ENCODE measurements at regions not wholly inside any gene's neighbourhood (a gene's known extent, or its start where the extent isn't known, plus 50 kb on each side); places are given as distances from the start of the nearest gene placed in this dataset.

GRCh38 chr6:104064876-104065275 is 794.8 kb downstream of the HACE1 start:
- Histone ChIP-seq H3K27me3 (replicated peaks; ENCODE audit: control insufficient read depth, insufficient read depth, low read length) (no peaks in the 10 kb centered on the region), H3K4me3 (replicated peaks; ENCODE audit: low read depth, low read length) (no peak overlapping the region), H3K36me3 (ENCODE audit: control insufficient read depth, insufficient read depth, low read length) (no peaks in the 10 kb centered on the region)
- DNase-seq (ENCODE audit: extremely low read depth, insufficient read length): no peak
- TF ChIP-seq CTCF (IDR thresholded peaks at IDR 0.05; ENCODE audit: insufficient read depth, low read length, poor library complexity, severe bottlenecking): no peak

- H3K27me3 ChIP-seq (replicated peaks; ENCODE audit: control insufficient read depth, insufficient read depth, low read length): no peaks in the 10 kb centered on the region
- DNase-seq (ENCODE audit: extremely low read depth, insufficient read length): no peak
- no peak overlapping the region for H3K4me3 ChIP-seq (replicated peaks; ENCODE audit: low read depth, low read length)
- no peaks in the 10 kb centered on the region for H3K36me3 ChIP-seq (ENCODE audit: control insufficient read depth, insufficient read depth, low read length)
- no peak for TF ChIP-seq CTCF (IDR thresholded peaks at IDR 0.05; ENCODE audit: insufficient read depth, low read length, poor library complexity, severe bottlenecking)
Observed at GRCh38 chr6:104050455-104050854, 809.3 kb downstream of the HACE1 start.

- Histone ChIP-seq H3K36me3 (ENCODE audit: control insufficient read depth, insufficient read depth, low read length) (no peaks in the 10 kb centered on the region), H3K27me3 (replicated peaks; ENCODE audit: control insufficient read depth, insufficient read depth, low read length) (no peaks in the 10 kb centered on the region), H3K4me3 (replicated peaks; ENCODE audit: low read depth, low read length) (no peak overlapping the region)
- DNase-seq (ENCODE audit: extremely low read depth, insufficient read length): no peak
- no peak for TF ChIP-seq CTCF (IDR thresholded peaks at IDR 0.05; ENCODE audit: insufficient read depth, low read length, poor library complexity, severe bottlenecking)
Observed at GRCh38 chr6:104046426-104046825, 813.3 kb downstream of the HACE1 start.

GRCh38 chr6:104031346-104031745 is 828.4 kb downstream of the HACE1 start:
- no peaks in the 10 kb centered on the region for H3K27me3 ChIP-seq (replicated peaks; ENCODE audit: control insufficient read depth, insufficient read depth, low read length)
- no peak overlapping the region for H3K4me3 ChIP-seq (replicated peaks; ENCODE audit: low read depth, low read length)
- no peaks in the 10 kb centered on the region for H3K36me3 ChIP-seq (ENCODE audit: control insufficient read depth, insufficient read depth, low read length)
- TF ChIP-seq CTCF (IDR thresholded peaks at IDR 0.05; ENCODE audit: insufficient read depth, low read length, poor library complexity, severe bottlenecking): no peak
- no peak for DNase-seq (ENCODE audit: extremely low read depth, insufficient read length)

- H3K27me3 ChIP-seq (replicated peaks; ENCODE audit: control insufficient read depth, insufficient read depth, low read length): no peaks in the 10 kb centered on the region
- DNase-seq (ENCODE audit: extremely low read depth, insufficient read length): no peak
- H3K4me3 ChIP-seq (replicated peaks; ENCODE audit: low read depth, low read length): no peak overlapping the region
- no peak for TF ChIP-seq CTCF (IDR thresholded peaks at IDR 0.05; ENCODE audit: insufficient read depth, low read length, poor library complexity, severe bottlenecking)
- H3K36me3 ChIP-seq (ENCODE audit: control insufficient read depth, insufficient read depth, low read length): no peaks in the 10 kb centered on the region
Observed at GRCh38 chr6:104022126-104022525, 837.6 kb downstream of the HACE1 start.

GRCh38 chr6:104019075-104019753 is 840.5 kb downstream of the HACE1 start:
- no peak for DNase-seq (ENCODE audit: extremely low read depth, insufficient read length)
- TF ChIP-seq CTCF (IDR thresholded peaks at IDR 0.05; ENCODE audit: insufficient read depth, low read length, poor library complexity, severe bottlenecking): no peak
- Histone ChIP-seq H3K36me3 (ENCODE audit: control insufficient read depth, insufficient read depth, low read length) (no peaks in the 10 kb centered on the region), H3K27me3 (replicated peaks; ENCODE audit: control insufficient read depth, insufficient read depth, low read length) (no peaks in the 10 kb centered on the region), H3K4me3 (replicated peaks; ENCODE audit: low read depth, low read length) (no peak overlapping the region)
